GM20000 (cell line): ENCODE measurements at regions not wholly inside any gene's neighbourhood (a gene's known extent, or its start where the extent isn't known, plus 50 kb on each side); places are given as distances from the start of the nearest gene placed in this dataset.

ENCODE experiments used
- DNase-seq: peaks from one replicate; pipeline ENCODE4 v3.0.0; 2012; ENCODE audit warnings: low spot score
- CTCF ChIP-seq: IDR thresholded peaks from 2 replicates; pipeline ENCODE4 v1.5.1; 2012; ENCODE audit warnings: mild to moderate bottlenecking, control low read depth; ENCODE audit errors: extremely low read depth, missing control alignments

- no peak for TF ChIP-seq CTCF
- DNase-seq, result no peak
Observed at GRCh38 chr2:65598264-65598663, 165.9 kb upstream of the SPRED2 start.

- no peak for TF ChIP-seq CTCF
- no peak for DNase-seq
Observed at GRCh38 chr2:65595630-65596029, 163.2 kb upstream of the SPRED2 start.

DNA sequence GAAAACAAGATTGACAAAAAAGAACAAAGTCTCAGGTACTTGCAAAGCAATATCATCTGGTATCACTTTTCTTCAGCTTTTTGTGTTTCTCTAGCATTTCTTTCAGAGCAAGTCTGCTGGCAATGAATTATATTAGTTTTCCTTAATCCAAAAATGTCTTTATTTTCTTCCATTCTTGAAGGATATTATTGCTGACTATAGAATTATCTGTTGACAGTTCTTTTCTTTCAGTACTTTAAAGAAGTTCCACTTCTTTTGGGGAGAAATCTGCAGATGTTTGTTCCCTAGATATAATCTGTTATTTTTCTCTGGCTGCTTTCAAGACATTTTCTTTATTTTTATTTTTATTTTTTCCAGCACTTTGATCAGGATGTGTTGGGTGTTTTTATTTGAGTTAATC is 161.8 kb upstream of the SPRED2 start:
- TF ChIP-seq CTCF, result no peak
- DNase-seq, result no peak

- TF ChIP-seq CTCF, result no peak
- no peak for DNase-seq
Observed at GRCh38 chr2:65589667-65590066, 157.3 kb upstream of the SPRED2 start.

DNA sequence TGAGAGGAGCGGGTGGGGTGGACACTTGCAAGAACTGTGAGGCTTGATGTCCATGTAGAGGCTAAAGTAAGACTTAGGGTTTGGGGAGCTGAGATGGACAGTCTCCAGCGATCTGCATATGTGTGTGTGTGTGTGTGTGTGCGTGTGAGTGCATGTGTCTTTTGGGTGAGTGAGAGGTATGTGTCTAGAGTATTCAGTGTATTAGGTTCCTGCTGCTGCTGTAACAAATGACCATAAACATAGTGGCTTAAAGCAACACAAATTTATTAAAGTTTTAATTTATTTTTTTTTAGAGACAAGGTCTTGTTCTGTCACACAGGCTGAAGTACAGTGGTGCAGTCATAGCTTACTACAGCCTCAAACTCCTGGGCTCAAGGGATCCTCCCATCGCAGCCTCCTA is 155.4 kb upstream of the SPRED2 start:
- TF ChIP-seq CTCF, result no peak
- DNase-seq, result no peak

GRCh38 chr2:65586516-65586915 is 154.1 kb upstream of the SPRED2 start:
- no peak for DNase-seq
- TF ChIP-seq CTCF, result no peak

GRCh38 chr2:65583061-65583460 is 150.7 kb upstream of the SPRED2 start:
- TF ChIP-seq CTCF, result no peak
- DNase-seq, result no peak

GRCh38 chr2:65582364-65582763 is 150.0 kb upstream of the SPRED2 start:
- TF ChIP-seq CTCF, result no peak
- no peak for DNase-seq
